ENCODE measurements at regions not wholly inside any gene's neighbourhood (a gene's known extent, or its start where the extent isn't known, plus 50 kb on each side); places are given as distances from the start of the nearest gene placed in this dataset.

DNA sequence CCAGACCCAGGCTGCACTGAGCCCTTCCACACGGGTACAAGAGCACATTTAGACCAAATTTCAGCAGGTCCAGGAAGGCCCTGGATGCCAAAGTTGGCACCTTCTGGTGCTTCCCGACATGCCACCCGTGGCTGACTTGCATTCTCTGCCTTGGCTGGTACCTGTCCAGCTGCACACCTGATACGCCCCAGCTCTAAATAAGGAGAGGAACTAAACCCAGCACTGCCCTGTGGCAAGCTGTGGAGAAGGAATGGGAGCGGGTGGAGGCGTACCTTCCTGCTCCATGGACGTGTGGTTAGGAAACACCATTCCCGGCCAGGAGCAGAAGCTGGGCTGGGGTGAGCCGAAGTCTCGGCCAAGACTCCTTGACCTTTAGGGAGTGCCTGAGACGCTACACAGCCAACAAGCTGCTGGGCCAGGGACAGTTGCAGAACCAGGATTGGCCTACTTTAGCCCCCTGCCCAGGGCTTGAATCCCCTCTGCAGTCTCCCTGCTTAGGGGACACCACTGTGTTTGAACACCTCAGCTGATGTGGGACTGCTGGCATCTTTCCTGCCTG lies 86.5 kb upstream of the TAF1B start:
- no peak for DNase-seq

GRCh38 chr2:9757501-9758264 lies 85.6 kb upstream of the TAF1B start:
- DNase-seq = peak; percentile 69 to 83 (median 77)

DNA sequence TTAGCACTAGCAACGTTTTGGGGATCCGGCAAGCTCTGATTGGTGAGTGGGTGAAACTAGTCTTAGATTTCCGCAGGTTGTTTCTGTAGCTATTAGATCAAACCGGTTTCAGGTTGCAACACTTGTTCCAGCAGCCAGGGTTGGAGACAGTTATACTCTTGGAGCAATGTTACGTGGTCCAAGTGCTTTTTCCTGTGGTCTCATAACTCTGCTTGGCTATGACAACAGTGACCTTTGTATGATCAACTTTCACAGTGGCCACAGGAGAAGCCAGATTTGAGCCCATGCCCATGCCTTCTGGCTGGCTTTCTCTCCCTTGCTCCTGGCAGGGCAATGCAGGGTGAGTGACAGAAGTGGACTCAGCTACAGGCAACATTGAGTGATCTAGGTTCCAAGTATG lies 84.5 kb upstream of the TAF1B start:
- peak in 1 of 3 donors; percentile 47 for DNase-seq

DNA sequence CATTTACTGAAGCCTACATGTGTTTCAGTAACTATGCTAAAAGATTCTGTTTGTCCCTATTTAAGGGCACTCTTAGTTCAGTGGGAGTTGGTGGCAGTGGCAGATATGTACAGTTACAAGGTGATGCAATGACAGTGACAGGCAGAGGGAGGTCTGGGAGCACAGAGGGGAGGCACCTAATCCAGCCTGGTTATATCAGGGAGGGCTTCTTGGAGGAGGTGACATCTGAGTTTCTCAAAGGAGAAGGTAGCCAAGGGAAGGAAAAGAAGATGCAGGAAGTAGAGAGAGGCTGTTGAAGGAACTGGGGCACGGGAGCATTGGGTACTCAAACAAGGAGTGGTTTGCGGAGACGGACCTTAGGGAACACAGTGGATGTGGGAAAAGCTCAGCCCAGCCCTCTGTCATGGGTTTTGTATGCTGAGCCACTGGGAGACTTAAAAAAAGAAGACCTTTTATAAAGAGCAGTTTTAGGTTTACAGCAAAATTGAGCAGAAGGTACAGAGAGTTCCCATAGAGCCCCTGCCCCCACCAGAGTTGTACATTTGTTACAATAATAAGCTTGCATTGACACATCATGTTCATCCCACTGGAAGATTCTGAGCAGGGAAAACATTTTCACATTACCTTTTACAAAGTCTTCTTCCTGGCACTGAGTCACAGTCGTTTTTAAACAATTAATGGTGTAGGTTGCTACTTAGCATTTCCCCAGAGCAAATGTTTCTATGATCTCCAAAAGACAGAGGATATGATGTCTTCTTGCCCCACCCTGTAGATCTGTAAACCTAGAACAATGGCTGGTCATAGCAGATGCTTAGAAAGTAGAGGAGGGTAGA lies 83.0 kb upstream of the TAF1B start:
- no peak for DNase-seq

DNA sequence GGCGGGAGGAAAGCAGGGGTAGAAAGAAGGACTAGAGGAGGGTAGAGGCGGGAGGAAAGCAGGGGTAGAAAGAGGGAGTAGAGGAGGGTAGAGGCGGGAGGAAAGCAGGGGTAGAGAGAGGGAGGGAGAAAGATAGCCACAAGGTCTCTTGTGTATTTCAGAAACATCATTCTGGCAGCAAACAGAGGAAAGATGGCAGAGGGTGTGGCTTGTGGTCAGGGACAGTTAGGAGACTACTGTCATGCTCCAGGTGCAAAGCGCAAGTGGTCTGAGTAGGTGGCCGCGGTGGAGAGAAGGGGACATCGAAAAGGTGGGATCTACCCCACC lies 82.4 kb upstream of the TAF1B start:
- DNase-seq = no peak

DNA sequence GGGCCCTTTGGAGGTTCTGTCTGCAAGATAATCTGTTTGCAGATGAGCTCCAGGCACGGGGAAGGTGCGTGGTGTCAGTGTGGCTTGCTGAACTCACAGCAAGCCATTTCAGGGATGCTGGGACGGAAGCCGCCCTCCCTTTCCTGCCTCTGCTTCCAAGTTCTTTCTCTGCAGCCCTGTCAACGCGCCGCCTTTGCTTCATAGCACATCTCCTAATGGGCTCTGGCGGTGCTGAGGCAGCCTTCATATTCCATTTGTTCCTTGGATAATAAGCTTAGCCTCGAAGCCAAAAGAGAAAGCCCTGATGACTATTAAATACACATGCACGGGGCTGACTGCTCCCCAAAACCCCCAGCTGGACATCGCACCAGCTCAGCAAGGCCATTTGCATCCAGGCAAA lies 81.7 kb upstream of the TAF1B start:
- DNase-seq = peak; percentile 58 to 91 (median 85)

DNA sequence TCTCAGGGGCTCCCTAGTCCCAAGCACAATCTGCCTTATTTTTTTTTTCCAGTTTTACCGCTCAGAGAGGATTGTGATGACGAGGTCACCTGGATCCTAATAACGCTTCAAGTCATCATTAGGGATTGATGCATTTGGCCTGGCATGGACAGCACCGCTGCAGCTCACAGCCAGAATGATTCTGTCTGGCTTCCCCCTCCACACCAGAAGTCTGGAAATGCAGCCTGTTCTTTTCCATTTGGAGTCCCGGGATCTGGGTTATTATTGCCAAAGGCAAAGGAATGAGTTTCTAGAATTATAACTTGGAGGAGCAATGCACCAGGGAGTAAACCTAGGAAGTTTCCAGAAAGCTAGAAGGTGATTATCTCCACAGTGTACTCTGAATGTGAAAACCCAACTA lies 81.1 kb upstream of the TAF1B start:
- peak in 2 of 3 donors; percentile 42 to 74 for DNase-seq

DNA sequence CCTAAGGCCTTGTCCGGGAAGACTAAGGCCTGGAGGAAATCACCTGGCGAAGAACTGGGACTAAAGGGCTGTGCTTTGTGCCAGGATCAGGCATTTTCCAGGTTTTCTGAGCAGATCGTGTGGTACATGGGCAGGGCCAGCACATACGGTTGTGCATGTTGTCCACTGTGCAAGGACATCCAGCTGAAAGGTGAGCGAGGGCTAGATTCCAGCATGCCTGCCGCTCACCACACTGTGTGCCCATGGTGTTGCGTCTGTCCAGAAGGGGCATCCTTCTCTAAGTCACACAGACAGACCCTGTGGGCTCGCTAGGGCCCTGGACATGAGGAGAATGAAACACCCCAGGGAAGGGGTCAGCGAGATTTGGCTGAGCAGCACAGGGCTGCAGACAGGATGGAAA lies 80.3 kb upstream of the TAF1B start:
- no peak for DNase-seq

DNA sequence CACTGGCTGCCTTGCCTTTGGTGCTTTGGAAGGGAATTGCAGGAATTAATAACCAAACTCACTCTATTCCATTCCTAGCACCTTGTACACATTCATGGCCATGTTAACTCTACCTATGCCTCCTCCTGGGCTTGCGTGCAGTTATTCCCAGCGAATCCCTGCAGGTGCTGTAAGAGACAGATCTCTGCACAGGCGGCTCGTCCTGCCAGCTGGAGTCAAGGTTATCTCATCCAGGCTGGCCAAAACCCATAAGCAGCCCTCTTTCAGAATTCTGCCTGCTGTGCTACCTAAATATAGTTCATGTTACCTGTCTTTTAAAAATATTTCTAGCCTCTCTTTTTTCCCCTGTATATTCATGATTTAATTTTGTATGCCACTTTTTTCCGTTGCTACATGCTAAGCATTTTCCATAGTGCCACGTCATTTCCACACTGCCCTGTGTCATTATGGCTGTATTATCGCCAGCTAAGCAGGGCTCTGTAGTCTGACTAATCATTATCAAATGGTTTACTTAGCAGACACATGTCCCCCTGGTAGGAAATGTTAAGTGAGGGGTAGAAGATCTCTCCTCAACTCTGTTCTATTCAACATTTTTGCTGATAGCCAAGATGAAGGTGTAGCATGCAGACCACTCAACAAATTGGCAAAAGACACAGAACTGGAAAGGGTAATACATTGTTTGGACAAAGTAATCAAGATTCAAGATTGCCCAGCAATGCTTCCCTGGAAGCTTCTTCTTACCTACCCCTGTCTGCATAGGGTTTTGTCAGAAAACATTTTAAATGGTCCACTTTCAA lies 79.7 kb upstream of the TAF1B start:
- no peak for DNase-seq

GRCh38 chr2:9764153-9764778 lies 79.0 kb upstream of the TAF1B start:
- DNase-seq = no peak

DNA sequence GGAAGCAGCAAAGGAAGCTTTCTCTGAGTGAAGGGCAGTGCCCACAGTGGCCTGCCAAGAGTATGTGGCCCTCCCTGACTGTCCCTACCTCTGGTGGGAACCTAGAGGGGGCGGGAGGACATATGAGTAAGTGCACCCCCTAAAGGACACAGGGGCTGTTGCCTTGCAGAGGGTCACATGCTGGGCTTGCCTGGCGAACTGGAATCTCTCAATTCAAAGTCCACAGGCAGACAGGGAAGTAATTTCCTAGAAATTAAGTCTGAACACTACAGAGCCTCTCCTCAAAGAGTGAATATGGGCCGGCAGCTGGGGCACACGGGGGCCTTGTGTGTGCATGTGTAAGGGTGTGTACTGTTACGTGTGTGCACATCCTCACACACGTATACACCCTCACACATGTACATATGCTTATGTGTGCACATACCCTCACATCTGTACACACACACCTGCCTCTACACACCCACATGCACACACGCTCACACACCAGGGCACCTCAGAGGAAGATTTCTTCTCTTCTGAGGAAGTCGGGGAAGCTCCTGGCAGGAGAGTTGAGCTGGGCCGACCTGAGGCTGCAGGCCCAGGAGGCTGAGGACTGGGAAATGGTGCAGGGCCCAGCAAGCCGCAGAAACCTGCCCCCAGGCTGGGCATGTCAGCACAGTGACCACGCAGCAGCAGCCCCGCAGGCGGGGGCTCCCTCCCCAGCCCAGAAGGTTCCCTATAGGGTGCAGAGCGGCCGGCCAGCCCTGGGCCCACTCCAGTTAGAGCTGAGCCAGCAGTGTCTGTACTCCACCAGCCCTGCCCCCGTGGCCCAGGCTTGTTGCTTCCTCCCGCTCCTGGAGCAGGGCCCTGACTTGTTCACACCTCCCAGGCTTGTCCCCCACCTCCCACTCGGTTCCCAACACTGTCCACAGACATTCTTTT lies 77.4 kb upstream of the TAF1B start:
- DNase-seq = no peak

DNA sequence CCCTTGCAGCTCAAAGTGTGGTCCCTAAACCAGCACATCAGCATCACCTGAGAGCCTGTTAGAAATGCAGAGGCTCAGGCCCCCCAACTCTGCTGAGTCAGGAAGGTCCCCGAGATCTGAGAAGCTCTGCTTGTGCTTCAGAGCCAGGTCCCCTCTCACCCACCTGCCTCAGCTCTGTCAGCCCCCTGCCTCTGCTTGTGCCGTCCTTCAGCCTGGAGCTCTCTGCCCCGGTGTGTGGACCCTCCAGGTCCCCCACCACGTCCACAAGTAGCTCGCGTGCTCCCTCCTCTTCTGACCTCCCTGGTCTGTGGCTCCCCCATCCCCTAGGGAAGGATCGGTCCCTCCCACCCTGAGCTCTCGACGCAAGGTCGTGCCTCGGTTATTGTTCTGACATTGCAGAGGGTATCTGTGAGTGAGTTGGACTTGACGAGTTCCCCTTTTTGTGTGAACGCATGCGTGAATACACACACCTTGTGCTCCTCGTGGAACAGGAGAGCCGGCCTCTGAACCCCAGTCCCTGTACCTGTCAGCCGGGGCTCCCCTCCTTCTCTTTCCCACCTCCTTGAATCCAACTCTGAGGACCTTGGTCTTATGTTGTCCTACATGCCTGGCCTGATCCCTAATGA lies 75.5 kb upstream of the TAF1B start:
- DNase-seq = no peak

DNA sequence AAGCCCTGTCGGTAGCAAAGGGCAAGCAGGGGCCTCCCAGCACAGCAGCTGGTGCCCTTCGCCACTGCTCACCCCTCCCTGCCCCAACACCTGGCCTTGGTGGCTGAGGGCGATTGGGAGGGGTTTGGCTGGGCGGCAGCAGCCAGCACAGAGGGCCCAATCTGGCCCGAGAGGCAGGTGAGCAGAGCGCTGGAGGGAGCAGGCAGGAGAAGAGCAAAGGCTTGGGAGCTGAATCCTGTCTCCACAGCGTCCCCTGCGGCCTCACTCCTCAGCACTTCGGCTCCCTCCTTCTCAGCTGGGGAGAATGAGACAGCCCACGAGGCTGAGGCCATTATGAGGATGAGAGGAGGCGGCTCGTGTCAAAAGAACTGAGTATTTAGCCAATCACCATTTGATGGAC lies 74.9 kb upstream of the TAF1B start:
- no peak for DNase-seq

DNA sequence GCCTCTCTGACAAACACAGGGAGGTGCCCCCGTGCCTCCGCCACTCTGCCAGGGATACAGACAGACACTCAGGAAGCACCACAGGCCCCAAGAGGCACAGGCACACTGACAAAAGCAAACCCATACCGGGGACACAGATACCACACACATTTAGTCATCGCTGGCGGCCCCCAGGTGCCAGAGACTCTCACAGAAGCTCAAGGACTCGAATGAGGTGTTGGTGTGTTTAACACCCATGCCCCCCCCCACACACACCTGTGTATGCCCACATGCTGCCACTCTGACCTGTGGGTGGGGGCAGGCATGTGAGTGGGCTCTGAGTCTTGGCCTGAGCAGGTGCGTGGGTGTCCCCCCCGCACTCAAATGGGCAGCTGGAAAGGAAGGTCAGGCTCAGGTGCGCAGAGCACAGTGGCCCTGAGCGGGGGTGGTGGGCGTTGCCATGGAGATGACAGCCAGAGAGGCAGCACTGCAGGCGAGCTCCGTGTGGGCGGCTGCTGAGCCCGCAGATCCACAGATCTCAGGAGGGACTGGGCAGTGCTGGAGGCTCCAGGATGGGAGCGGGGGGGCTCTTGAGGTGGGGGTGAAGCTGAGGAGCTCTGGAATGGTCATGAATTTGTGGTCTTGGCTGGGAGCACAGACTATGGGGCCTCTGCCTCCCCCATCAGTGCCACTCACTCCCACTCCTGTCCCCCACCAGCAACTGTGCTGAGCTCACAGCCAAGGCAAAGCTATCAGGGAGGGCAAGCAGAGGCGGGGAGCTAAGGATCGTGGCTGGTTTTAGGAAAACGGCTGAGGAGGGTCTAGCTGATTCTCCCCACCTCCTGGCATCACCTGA lies 73.9 kb upstream of the TAF1B start:
- no peak for DNase-seq

DNA sequence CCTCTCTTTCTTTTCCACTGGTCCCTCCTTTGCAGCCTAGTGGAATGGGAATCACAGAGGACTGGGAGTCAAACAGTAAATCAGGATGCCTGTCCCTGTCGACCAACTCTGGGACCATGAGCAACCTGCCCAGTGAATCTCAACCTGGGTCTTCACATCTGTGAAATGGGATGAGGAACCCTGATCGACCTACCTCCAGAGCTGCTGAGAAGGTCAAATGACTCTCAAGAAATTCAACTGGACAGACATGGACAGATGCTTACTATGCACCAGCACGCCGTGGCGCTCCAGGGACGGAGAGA lies 73.3 kb upstream of the TAF1B start:
- no peak for DNase-seq

DNA sequence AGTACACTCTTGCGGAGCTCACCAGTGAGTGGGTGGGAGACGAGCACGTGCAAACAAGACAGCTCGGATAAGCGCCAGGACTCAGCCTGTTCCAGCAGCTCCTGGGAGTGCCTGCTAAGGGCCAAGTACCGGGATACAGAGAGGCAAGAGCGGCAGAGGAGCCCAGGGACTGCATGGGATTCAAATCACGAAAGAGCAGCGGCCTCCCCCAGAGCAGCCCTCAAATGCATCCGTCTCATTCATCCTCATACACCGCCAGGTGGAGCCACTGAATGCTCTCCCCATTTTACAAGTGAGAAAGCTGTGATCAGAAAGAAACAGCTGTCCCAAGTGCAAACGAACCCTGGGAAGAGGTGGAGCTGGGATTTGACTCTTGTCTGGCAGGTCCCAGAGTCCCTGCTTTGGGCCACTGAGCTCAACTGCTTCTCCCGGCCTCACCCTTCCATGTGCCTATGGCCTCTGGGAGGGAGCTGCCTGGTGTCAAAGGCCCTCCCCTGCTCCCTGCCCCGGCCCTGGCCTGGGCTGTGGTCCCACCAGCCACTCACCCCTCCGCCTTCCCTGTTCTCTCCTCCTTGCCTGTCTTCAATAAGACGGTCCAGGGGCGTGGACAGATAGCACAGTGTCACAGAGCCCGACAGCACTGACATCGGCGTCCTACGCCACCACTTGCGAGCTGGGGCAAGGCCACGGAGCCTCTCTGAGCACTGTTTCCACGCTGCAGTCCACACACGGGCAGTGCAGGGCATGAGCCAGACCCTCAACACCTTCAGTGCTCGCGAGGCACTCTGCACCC lies 72.8 kb upstream of the TAF1B start:
- peak; percentile 75 to 89 (median 75) for DNase-seq

GRCh38 chr2:9771101-9771449 lies 72.2 kb upstream of the TAF1B start:
- DNase-seq = no peak

- peak in 1 of 3 donors; percentile 45 for DNase-seq
These were observed 71.7 kb upstream of the TAF1B start for GRCh38 chr2:9771481-9772017.
